Renal cortex interstitium (tissue), 11 donors: ENCODE measurements at regions not wholly inside any gene's neighbourhood (a gene's known extent, or its start where the extent isn't known, plus 50 kb on each side); places are given as distances from the start of the nearest gene placed in this dataset.

ENCODE experiments used
- DNase-seq, 11 donors: peaks; one replicate each; pipeline ENCODE4 v3.0.0-alpha.2; 2013; ENCODE audit warnings: low read depth in 9 of 11, low spot score in 4 of 11; ENCODE audit errors: extremely low read depth in 1 of 11

DNA sequence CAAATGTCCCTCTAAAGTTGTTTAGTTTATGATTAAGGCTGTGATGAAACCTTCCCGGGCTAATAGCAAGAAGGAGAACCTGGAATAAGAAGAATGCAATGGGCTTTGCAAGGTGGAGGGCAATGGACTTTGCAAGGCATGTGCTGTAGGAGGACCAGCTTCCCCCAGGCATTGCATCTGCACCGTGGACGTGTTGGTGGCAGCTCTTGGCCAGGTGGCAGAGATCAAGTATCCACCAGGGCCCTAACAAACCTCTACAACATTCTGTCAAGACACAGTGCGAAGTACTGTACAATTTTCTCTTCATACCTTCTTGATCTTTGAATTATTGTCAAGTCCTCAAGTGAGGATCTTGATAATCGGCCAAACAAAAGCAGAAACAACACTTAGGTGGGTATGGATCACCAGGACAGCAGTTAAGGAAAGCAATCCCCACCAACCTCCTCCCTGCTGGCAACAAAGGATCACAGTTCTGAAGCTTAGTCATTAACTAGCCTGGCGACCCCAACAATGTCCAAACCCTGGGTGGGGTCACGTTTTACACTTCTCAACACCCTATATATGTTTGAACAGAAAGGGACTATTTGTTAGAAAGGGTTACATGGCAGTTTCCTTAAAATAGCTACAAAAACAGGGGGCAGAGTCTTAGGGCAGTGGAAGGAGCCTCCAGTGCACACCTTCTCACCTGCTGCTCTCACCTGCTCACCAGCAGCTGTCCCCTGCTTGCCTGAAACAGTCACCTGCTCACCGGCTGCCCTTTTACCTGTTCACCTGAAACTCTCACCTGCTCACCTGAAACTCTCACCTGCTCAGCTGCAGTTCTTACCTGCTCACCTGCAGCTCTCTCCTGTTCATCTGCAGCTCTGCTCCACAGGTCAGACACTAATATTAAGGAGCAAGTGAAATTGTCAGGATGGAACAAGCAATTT is 137.9 kb upstream of the LIPC start:
- DNase-seq, result no peak

DNA sequence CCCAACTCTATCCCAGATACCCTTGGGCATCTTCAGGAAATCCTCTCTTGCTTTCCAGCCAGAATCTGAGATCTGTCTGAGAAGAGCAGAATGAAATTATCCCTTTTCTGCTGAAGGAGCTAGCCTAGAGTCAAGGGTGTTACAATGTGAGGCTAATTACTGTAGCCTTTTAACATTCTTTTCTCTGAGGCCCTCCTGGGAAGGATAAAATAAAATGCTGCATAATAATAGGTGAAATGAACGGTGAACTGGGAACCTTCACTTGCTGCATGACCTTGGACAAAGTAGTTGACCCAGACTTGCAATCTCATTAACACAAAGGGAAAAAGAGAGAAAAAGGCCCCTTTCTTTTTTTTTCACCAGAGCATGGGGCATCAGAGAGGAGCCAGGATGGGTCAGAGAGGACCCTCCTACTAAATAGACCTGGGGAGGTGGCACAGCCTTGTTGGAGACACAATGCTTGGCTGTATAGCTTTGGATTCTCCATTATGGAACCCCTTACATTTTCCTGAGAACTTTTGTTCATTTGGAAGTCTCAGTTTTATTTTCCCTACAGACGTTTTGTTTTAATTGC is 137.0 kb upstream of the LIPC start:
- no peak for DNase-seq

DNA sequence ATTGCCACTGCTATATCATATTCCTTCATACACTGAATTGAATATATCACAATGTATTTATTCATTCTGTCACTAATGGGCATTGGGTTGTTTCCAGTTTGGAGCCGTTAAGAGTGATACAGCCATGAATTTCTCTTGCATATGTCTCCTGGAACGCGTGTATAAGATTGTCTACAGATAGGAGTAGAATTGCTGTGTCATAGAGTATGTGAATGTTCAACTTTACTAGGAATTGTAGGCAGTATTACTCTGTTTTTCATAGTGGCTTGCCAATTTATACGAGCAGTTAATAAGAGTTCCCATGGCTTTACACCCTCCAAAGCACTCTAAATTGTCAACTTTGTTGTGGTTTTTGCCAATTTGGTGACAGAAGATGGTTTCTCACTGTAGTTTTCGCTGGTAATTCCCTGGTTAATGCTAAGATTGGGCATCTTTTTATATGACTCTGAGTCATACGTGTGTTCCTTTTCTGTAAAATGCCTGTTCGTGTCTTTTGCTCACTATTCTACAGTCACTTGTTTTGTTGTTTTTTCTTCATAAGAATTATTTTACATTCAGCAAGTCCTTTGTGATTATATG is 136.1 kb upstream of the LIPC start:
- no peak for DNase-seq

DNA sequence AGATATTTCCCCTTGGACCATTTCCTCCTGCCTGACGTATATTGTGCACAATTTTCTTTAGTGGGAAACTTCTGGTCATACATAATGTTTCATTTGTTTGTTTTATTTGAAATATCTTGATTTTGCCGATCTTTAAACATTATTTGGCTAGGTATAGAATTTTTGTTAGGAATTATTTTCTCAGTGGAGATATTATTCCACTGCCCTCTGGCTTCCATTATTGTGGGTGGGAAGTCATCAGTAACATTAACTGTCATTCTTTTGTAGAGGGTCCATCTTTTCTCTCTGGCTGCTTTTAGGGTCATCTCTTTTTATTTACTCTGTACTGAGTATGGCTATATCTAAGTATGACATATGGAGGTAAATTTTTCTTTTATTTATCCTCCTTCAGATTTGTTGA is 135.5 kb upstream of the LIPC start:
- DNase-seq, result no peak

DNA sequence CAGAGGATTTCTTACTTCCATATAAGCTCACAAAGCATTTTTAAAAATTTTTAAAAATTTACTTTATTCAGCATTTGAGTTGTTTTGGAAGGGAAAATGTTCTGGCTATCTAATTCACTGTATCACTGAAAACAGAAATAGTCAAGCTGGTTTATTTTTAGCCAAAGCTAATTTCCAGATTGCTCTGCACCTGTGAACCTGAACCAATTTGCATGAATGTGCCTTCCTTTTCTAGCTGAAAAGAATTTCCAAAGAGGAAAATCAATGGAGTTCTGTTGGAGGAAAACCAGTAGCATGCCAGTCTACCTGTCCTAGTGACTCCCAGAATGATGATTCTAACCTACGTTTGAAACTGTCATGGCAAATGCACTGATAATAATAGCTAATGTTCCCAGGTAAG is 134.2 kb upstream of the LIPC start:
- DNase-seq, result no peak

DNA sequence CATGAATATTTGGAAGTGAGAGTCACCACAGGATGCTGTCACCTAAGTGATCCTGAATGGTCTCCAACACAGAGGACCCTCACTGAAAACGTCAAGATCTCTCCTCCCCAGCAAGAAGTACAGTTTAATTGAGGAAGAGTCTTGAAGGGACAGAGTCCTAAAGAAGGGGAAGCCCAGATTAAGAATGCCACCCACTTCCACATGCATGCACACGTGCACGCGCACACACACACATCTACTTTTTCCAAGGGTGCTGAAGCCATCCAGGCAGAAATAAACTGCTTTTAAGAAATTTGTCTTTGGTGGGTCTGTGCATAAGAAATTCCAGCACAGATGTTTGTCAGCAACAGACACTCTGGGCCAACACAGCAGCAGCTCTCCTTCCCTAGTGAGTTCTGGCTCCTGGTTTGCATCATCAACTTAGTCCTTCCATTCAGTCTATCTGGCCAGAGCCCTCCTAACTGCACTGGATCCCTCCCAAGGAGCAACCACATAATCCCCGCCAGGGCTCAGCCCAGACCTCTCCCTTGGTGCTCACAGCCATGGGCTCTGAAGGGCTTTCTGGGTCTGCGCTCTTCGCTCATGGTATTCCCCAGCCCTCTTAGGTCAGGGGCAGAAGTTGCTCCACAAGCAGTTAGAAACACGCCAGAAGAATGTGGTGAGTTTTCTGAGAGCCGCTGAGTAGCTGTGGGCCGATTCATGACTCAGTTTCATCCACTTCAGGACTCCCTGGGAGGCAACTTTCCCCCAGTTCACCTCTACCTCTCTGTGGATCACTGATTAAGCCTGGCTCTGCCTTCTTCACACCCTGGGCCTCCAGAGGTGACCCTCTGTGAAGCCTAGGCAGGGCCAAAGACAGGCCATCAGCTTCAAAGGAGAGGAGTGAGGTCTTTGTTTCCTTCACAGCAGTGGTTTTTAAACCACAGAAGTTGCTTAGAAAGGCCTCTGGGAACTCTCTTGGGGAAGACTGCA is 132.6 kb upstream of the LIPC start:
- no peak for DNase-seq

DNA sequence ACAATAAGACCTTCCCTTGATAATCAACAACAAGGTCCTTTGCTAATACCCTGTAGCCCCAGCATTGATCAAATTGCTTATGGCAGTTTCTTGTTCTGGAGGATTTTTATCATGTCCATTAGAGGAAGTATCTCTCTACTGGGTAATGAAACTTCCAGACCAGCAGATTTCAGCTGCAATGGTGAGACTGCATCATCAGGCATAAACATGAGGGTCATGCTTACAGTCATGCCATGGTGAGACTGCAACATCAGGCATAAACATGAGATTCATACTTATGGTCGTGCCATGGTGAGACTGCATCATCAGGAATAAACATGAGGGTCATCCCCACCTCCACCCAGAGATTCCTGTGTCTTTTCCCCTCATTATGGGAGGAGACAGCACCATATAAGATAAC is 129.0 kb upstream of the LIPC start:
- DNase-seq, result no peak

DNA sequence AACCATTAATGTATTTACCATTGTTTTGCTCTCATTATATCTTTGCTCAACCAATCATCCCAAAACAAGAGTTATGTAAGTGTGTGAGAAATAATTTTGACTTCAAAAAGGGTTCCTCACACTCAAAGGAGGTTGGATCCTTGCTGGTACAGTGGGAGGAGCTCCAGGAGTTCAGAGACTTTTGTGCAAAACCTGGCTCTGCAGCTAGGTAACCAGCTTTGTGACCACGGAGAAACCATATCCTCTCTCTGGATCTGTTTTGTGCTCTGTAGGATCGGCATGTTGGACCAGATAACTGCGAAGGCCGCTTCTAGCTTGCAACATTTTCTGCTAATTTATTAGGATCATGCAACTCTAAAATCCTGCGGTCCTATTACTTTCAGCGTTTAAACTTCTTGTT is 128.6 kb upstream of the LIPC start:
- no peak for DNase-seq

DNA sequence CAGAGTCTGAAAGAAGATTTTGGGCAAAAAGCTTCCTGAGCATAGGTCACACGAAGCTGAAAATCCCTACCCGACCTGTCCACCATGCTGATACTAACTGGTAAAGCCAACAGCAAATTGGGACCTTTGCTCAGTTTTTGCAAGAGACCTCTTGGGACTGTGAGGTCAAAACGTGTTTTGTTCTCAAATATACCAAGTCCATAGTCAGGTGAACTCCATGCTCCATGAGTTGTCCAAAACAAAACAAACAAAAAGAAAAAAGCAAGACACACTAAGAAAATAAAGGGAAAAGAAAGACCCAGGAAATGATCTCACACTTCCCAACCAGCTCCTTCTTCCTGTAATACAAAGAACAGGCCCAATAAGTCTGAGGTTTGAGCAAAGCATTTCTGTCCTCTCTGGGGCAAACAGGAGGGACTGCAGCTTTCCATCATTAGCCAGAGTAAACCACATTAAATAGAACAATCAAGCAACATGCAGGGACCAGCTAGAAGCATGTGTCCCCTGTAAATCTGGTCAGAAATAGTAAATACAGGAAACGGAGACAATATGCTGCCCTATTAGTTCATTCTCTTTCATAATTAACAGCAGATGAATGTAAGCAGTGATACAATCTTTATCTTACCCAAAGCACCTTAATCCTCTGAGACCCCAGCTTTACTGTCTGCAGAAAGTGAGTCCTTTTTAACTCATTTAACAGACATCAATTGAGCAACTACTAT is 125.0 kb upstream of the LIPC start:
- no peak for DNase-seq

DNA sequence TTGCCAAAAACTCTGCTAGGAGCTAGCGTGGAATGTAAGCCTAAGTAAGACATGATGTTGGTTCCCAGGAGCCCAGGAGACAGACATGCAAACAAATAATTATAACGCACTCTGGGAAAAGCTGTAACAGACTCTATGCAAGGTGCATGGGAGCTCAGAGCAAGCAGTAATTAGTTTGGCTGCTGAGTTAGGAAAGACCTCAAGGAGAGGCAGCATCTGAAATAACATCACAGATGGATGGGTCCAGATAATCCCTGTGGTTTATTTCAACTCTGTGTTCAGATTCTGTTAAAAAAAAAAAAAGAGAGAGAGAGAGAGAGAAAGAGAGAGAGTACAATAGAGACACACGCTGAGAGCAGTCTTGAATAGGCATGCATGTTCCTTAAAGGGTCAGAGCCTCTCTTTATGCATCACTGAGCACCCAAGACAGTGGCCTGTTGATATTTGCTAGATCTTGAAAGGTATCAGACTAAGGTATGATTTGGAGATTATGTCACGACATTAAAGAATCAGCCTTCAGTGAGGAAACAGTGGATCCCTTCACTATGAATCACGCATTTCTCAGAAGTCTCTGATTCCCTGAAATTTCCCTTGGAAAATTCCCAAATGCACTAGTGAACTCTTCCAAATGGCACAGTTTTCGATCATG is 124.4 kb upstream of the LIPC start:
- no peak for DNase-seq

DNA sequence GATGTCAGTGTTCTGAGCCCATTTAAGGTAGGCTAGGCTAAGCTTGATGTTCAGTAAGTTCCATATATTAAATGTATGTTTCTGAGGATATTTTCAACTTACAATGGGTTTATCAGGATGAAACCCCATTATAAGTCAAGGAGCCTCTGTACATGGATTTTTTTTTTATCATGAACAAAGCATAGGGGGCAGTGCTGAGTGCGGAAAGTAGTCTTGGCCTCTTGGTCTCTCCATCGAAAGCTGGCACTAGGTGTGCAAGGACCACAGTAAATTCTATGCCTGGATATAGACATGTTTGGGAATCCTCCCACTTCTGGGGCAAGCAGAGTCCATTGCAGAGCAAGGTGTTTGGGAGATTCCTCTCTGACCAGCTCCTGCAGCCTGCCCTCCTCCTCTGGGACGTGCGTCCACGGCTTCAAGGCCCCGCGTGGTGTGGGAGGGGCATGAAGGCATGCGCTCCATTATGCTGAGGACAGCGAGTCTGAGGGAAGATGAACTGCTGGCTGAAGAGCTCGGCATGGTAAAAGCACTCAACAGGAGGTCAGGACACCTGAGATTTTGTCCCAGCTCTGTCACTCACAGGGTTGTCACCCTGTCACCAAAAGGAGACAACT is 122.9 kb upstream of the LIPC start:
- DNase-seq, result no peak

DNA sequence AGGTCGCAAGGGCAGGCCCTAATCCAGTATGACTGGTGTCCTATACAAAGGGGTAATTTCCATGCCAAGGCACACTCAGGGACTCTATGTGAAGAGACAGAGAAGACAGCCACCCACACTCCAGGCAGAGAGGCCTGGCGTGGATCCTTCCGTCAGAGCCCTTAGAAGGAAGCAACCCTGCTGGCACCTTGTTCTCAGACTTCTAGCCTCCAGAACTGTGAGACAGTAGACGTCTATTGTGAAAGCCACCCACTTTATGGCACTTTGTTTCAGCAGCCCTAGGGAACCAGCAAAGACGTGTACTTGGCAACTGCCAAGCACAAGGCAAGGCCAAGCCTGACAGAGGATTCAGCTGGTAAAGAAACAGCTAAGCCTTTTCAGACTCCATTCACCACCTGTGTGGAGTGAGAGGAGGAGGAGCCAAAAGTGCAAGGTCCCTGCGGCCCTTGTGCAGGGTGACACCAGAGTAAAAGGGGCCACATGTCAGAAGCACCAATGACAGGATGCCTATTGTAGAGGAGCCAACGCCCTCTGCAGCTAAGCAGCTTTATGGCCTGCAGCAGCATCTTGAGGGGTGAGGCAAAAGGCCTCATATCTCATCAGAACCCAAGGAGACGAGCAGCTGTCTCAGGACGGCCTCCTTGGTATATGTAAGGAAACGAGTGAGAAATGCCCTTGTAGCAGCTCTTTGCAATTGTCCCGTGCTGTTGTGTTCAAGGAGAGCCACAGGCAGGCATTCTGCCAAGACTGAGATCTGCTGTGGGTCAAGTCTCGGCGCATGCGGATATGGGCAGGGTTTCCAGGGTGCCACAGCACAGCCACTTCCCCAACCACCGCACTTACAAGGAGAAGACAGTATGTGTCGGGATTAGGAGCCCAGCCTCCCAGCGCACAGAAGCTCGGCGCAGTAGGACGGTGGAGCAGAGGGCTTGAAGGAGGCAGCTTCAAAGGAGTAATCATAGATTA is 121.5 kb upstream of the LIPC start:
- no peak for DNase-seq

DNA sequence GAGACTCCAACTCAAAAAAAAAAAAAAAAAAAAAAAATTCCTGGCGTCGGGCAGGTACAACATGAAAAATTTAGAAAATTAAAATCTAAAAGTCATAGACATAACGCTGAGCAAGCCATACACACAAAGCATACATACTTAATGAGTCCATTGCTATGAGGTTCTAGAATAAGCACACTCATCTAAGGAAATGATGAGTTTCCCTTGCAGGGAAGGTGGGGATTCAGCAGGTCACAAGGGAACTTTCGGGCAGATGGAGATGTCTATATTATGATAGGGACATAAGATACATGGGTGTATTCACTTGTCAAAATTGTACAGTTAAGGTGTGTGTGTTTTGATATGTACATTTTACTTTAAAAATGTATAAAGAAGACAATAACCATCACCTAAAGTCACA is 120.2 kb upstream of the LIPC start:
- DNase-seq, result no peak

DNA sequence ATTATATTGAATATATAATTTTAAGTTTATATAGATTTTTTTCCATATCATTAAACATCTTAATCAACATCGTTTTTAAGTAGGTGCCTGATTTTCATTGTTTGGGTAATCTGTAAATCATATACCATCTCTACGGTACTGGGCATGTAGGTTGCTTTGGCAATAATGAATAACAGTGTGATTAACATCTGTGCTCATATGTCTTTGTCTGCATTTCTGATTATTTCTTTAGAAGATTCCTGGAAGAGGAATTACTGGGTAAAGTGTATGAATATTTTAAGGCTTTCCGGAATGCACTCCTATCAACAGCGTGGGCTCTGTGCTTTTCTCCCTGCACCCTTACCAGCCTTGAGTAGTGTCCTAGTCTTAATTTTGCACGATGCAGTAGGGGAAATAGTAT is 119.8 kb upstream of the LIPC start:
- no peak for DNase-seq

DNA sequence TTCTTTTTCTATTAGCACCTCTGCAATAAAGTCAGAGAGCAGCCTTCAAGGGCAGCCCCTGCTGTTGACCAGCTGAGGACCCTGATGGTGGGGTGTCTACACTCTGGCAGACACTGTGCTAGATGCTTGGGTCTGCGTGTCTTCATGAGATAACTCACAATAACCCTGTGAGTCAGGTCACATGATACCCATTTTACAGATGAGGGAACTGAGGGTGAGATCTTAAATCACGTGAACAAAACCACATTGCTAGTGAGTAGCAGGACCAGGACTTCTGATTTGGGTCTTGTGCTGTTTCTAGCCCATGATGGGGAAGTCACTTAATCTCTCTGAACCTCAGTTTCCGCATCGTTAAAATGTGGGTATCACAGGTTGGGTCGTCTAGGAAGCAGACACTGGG is 118.5 kb upstream of the LIPC start:
- DNase-seq, result no peak

DNA sequence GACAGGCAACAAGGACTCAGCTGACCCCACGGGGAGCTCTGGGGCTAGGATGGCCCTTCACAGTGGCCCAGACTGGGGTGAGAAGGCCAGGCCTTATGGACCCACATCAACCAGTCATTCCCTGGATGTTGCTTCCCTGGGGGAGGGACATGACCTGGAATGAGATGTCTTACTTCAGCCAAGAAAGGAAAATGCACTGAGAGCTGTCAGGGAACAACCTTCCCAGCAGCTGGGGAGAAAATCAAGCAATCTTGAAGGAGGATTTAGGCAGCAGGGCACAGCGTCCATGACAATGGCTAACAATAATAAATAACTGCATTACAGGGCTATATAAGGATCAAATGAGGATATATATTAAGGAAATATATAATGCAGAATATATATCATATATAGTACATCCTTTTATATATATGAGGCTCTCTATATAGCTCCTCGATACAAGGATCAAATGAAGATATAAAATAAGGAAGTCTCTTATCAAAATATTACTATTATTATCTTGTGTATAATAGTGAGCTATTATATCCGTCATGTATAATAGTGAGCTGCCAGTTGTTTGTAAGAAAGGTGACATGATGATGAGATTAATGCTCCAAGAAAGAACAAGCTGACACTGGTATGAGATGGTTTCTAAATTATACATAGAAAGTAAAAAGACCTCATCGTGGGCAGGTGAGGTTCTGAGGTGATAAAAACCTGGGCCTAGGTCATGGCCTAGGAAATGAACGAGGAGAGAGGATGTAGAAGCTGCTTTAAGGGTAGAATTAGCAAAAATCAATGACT is 117.8 kb upstream of the LIPC start:
- no peak for DNase-seq
